GM18861 (cell line): ENCODE measurements at regions not wholly inside any gene's neighbourhood (a gene's known extent, or its start where the extent isn't known, plus 50 kb on each side); places are given as distances from the start of the nearest gene placed in this dataset.
"Not testable (repeated sequence)": the region's sequence is repeated elsewhere in the genome, so short reads cannot be mapped to it uniquely, and the experiment has no call there.

ENCODE experiments used
- ATAC-seq: cut with Tn5 transposase; IDR thresholded peaks from one replicate; pipeline ENCODE4 v1.9.1; 2021; ENCODE audit not compliant: unreplicated experiment

DNA sequence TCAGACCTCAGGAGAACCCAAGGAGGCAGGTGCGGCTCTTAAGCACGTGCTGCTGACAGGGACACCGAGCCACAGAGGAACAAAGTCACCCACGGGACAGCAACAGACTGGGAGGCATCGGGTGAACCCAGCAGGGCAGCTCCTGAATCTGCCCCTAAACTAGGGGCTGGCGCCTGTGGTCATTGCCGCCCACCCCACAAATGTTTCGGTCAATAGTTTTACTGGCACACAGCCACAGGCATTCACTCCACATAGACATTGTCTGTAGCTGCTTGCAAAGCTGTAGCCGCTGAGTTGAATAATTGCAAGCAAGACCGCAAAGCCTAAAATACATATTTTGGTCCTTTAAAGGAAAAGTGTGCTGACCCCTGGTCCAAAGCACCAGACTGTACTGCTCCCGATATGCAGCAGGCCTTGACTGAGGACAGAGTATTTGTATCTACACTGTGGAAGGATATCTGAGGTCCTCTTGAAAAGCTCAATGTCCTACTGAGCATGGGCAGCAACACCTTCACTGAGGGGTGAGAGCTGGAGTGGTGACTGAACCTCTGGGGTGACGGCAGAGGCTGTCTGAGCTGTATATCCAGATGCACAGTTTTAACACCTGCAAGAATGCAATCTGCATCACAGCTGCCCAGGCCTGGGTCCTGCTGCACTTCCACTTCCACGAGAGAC, 310.3 kb downstream of the THBS2 start:
- no peak for ATAC-seq

DNA sequence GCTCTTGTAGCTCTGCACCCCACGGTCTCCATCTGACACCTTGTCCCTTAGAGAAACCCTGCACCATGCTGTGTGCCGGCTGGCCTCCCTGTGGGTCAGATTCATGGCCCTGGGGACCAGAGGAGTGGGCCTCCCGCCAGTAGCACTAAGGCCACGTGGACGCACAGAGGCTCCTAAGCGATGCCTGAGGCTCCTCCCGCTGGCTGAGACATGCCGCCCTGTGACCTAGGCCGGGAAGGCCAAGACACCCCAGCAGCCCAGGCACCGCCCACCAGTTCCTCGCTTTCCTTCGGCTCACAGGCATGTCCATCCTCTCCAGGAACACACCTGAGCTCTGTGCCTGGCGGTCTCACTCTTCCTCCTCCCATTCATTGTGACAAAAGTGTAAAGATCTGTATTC, 311.0 kb downstream of the THBS2 start:
- ATAC-seq, result no peak

DNA sequence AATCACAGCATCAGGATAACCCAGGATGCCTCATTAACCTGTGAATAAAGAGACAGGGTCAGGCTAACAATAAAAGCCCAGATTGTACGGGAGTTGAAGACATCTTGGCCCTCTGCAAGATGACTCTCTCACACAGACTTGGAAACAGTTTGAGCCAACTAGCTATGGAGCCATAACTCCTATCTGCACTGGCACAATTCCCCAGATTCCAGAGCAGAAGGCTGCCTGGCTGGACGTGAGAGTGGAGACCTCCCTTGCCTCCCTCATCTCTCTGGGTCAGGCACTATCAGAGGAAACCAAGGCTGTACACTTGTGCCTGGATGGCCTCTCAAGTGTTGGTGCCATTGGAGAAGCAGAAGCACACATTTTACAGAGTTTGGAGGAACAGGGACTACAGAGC, 312.6 kb downstream of the THBS2 start:
- no peak for ATAC-seq

DNA sequence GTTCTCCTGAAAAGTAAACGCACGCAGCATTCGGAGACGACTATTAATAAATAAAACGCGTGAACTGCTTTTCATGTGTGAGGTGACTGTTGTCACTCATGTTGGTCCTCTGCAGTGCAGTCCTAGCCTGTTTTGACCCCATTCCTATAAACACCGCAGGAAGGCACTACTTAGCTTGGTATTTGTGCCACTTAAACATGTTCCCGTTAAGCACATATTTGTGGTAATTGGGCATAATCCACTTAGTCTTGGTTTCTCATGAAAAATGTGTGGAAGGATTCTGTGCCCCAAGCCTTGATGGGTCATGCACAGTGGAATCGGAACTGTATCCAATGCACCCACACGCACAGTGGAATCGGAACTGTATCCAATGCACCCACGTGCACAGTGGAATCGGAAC, 313.9 kb downstream of the THBS2 start:
- no peak for ATAC-seq

DNA sequence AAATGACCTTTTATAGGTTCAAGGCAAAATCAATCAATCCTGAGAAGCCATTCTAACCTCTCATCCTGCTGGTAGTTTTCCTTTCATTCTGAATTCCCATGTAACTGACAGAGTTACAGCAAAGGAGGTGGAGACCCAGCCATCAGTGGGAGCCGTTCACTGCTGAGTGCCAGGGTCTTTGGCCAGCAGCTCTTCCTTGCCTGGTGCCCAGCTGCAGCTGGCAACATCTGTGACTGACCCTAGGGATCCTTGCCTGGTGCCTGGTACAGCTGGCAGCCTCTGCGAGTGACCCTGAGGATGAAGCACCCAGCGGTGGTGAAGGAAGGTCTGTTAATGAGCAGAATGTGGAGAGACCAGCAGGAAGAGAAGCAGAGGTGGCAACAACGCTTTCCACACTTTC, 314.6 kb downstream of the THBS2 start:
- ATAC-seq, result no peak

DNA sequence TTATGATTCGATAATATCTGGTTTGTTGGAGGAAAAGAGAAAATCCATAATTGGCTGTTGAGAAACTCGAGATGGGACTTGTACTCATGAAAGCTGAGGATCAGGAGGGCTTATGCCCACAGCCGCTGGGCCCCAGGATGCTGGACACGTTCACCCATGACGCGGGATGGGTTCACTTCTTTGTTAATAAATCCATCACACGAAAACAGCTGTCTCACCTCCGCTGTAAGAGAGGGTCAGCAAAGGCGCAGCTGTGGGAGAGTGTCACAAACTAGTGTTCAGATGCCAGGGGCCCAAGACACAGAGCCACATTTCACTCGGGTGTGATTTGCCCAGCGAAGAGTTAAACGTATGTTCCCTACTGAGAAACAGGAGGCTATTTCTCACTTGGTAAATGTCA, 315.1 kb downstream of the THBS2 start:
- ATAC-seq, result no peak

DNA sequence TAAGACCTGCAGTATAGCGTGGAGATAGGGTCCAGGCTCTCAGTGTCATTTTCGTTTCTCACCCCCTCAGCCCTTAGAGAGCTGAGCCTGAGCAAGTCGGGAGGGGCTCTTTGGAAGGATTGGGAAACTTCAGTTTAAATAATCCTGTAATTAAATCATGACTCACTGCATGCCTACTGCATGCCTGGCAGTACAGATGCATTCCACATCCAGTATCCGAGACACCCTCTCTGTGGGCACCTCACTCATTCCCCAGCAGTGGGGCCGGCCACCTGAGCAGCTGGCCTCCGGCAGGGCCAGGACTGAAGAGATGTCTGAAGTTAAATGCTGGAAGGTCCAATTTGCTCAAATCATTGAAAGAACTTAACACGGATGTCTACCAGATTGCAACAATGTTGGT, 316.6 kb downstream of the THBS2 start:
- ATAC-seq, result no peak

DNA sequence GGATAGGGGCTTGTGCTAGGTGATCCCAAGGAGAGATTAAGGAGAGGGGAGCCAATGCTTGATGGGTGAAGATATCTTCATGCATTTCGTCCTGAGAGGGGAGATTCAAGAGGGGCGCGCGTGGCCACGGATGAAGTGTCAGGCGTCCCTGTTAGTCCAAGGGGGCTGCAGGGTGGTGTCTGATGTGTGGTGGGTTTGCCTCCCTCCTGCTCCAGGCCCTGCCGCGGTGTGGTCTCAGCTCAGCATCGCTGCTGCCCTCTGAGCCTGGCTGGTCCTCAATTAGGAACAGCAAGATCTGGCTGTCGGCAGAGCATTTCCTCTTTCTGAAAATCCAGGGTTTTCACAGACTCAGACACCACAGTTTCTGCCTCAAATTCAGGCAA, 318.0 kb downstream of the THBS2 start:
- no peak for ATAC-seq

DNA sequence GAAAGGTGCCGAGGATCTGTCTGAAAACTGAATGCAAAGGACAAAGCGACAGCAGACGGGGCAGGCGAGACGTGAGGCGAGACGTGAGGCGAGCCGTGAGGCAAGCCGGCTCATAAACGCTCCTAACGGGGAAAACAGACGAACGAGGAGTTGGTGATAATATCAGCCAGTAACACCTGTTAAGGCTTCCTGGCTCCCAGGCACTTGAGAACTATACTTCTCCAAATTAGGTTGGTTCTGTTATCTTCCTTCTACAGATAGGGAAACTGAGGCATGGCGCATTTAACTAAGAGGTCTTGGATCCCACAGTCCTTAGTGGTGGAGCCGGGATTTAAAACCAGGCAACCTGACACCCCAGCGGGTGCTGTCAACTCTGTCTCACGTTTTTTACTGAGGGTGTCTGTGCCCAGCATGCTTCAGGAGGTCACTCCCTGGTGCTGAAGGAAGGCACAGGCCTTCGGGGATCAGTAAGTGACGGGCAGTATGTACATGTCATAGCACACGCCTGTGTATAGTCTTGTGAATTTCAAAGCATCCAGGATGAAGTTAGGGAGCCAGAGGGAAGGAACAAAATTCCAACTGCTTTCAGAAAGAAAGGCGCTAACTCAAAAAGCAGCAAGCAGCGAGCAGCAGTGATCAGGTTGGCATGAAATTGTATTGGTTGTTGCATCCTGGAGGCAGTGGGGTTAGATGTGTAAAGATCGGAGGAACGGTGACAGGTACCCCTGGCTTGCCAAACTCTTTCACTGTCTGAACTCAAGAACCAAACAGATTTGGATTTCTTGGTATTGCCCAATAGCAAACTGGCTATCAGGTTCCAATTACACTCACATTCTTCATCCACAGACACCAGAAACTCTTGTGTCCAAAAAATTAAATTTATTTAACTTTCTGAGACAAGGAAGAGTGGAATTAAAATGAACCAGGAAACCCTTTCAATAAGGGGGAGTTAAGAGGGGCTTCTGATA, 318.7 kb downstream of the THBS2 start:
- ATAC-seq, result no peak

DNA sequence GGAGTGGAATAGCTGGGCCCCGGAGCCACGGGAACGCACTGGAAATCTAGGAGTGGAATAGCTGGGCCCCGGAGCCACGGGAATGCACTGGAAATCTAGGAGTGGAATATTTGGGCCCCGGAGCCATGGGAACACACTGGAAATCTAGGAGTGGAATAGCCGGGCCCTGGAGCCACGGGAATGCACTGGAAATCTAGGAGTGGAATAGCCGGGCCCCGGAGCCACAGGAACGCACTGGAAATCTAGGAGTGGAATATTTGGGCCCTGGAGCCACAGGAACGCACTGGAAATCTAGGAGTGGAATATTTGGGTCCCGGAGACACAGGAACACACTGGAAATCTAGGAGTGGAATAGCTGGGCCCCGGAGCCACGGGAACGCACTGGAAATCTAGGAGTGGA, 321.5 kb downstream of the THBS2 start:
- not testable (repeated sequence) for ATAC-seq

DNA sequence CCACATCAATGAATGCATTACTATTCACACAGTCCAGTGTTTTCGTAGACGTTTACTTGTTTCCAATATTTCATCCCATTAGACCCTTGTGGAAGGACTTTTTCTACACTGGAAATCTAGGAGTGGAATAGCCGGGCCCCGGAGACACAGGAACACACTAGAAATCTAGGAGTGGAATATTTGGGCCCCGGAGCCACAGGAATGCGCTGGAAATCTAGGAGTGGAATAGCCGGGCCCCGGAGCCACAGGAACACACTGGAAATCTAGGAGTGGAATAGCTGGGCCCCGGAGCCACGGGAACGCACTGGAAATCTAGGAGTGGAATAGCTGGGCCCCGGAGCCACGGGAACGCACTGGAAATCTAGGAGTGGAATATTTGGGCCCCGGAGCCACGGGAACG, 322.6 kb downstream of the THBS2 start:
- not testable (repeated sequence) for ATAC-seq

DNA sequence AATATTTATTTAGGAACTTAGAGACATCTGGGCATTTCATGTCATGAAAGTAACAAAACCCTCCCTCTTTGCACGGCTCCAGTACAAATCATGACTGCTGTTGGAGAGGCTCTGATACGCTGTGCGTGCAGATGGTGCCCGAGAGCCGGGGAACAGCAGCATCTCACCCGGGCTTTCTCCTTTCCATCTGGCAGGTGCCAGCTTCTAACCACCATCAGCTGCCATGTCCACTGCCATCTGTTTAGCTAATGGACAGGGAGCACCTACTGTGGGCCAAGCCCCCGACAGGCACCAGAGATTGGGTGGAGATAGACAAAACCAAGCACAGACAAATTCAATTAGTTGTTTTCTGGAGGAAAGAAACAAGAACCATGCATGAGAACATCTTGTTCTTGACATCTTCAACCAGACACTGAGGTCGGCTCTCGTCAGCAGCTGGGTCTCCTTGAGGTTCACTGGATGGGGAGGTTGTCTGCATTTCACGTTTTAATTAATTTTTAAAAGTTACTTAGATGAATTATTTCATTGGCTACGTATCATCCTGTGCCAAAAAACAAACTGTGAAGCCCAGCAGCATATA, 323.7 kb downstream of the THBS2 start:
- ATAC-seq, result no peak

DNA sequence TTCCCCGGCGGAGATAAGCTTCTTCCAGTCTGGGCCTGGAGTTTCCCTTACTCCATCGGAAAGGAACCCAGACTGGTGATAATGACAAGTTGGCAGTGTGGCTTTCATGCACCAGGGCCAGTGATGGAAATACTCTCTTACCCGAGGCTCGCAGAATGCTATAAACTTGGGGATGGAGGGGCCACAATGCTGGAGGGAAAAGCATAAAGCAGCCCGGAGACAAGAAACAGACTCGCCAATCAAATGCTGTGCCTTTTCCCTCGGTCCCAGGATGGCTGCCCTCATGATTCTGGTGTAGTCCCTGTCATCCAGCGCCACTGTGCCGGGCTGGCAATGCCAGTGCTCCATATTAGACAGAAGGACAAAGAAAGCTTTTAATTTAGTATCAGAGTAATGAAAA, 325.6 kb downstream of the THBS2 start:
- no peak for ATAC-seq

DNA sequence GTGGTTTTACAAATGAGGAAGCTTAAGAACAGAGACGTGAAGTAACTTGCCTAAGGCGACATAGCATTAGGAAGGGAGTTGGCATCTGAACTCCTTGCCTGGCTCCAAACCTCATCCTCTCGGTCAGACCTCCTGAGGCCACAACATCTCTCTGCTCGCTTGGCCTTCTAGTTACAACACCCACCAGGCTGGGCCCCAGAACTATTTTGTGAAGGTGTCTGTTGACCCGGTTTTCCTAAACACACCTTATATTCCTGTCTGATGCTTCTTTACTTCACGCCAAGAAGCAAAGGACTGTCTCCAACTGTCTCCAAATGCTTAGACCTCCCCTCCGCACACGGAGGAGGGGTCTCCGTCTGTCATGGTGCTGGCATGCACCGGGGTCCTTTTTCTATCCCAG, 326.6 kb downstream of the THBS2 start:
- no peak for ATAC-seq

DNA sequence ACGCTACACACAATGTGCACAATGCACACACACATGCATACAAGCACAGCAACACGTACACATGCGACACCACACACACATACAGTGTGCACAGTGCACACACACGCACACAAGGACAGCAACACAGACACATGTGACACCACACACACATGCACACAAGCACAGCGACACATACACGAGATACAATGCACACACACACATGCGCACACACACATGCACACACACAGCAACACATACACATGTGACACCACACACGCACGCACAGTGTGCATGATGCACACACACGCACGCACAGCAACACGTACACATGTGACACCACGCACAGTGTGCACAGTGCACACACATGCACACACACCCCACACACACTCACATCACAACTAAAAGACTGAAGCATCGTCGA, 327.3 kb downstream of the THBS2 start:
- ATAC-seq, result no peak

DNA sequence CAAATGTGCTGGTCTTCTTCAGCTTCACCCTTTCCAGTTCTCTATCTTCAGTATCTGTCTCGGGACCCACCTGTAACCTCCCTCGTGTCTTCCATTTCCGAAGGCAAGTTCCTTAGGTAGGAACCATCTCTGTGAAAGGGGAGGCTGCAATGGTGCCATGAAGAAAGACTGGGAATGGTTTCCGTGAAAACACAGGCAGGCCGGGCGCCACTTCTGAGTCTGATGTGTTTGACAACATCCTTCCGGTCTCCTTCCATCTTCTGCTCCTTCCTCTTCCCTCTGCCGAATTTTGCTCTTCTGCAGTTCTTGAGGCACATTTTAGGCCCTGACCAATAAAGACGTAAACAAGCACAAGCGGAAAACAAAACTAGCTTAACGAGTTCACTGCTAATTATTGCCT, 328.0 kb downstream of the THBS2 start:
- no peak for ATAC-seq

DNA sequence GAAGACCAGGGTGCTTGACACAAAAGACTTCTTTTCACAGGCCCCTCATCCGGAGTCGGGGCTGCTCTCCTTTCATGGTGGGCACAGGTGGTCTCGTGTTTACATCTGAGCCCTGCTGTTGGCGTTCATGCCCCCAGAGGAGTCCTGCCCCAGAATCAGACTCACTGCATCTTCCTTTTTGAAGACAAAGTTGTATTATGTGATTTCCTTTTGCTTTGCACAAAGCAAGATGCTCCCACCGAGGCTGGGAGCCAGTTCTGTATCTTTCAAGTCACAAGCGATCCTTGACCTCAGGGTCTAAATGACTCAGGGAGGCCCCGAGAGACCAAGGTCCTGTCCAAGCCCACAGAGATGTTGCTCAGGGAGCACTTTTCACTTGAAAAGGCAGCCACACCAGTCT, 330.5 kb downstream of the THBS2 start:
- ATAC-seq, result no peak

DNA sequence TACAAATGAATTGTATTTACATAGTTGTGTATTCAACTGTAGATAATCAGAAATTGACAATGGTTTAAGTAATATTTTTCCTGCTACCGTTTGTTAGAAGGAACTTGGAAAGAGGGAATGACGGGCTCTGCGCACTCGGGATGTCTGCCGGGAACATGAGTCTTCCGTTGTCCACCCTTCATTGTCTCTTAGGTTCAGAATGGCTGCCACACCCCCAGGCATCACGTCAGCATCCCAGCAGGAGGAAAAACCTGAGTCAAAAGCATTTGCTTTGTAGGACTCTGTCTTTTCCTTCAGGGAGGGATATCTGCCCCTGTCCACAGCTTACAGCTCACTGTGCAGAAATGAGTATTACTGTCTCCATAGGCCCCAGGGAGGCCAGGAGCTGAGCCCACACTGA, 331.2 kb downstream of the THBS2 start:
- ATAC-seq, result no peak

DNA sequence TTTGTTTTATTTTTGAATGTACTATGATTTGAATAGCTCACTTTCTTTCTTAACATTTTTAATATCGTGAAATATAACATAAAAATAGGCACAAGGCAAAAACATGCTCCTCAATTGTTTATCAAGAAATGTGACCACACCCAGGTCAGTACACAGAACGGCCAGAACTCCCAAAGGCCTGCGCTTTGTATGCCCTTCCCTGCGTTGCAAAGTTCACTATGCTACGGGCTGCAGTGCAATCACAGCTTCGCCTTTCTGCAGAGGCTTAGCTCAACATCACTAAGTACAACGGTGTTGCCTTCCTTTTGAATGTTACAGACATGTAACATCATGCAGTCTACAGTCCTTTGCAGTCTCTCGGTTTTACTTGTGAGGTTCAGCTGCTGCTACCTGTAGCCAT, 333.4 kb downstream of the THBS2 start:
- ATAC-seq, result no peak

DNA sequence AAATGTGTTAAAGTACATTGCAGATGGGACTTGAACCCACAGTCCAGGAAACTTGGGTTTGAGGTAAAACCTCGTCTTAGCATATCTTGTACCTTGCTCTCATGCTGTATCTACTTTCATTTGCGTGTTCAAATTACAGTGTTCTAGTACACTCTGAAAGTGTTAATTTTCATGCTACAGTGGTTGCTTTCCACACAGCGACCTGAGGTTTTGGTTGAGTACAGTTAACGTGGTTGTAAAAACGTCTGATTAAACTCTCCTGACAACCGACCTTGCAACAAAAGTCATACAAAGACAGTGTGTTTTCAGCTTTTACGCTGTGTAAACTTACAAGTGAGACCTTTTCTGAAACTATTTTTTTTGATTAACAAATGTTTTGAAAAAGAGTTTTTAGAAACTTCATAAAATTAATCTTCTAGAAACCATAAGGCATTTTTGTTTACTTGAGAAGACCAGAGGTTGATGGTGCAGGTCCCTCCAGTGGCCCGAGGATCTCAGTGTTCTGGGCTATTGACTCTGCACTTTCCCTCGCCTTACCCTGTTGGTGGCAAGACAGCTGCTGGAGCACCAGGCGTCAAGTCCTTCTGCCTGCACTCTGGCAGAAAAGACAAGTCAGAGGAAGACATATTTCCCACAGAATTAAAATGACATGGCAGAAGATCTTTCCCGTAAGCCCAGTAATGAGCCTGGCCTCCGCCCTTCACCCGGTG, 334.0 kb downstream of the THBS2 start:
- no peak for ATAC-seq

DNA sequence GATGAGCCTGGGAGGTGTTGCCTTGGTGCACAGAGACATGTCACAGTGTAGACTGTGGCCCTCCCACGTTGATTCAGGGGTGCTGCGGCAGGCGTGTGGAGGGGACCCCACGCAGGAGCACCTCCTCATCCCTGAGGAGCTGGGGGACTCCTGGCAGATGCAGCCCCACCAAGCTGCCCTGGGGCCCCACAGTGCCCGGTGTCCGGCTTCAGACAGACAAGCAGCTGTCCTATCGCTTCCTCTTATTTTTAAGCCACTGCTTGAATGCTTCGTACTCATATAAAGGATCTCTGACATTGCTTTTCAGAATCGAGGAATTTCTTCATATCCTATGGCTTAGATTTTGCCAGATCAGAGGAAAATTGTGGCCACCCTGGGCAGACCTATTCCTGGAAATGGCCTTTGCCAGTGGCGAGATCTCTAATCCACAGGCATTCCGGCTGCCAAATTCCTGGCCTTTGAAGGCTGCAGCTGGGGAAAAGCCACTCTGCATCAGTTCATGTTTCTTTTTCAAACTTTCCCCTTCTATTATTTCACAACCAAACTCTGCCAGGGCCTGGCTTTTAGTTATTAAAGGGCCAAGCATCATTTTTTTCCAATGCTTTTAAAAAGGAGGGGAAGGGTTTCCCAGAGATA, 337.0 kb downstream of the THBS2 start:
- ATAC-seq, result no peak
